HG03196 (cell line): ENCODE measurements at regions not wholly inside any gene's neighbourhood (a gene's known extent, or its start where the extent isn't known, plus 50 kb on each side); places are given as distances from the start of the nearest gene placed in this dataset.
"Not testable (repeated sequence)": the region's sequence is repeated elsewhere in the genome, so short reads cannot be mapped to it uniquely, and the experiment has no call there.

Experiments
- ATAC-seq: cut with Tn5 transposase; IDR thresholded peaks from one replicate; pipeline ENCODE4 v1.9.1; 2021; ENCODE audit not compliant: unreplicated experiment

GRCh38 chr12:31215518-31216232 is 110.3 kb downstream of the SINHCAF start:
- no peak for ATAC-seq

- ATAC-seq, result no peak
Observed at GRCh38 chr12:31216479-31216878, 109.5 kb downstream of the SINHCAF start.

- no peak for ATAC-seq
Observed at GRCh38 chr12:31217356-31218130, 108.4 kb downstream of the SINHCAF start.

- ATAC-seq, result no peak
Observed at GRCh38 chr12:31218203-31219025, 107.5 kb downstream of the SINHCAF start.

DNA sequence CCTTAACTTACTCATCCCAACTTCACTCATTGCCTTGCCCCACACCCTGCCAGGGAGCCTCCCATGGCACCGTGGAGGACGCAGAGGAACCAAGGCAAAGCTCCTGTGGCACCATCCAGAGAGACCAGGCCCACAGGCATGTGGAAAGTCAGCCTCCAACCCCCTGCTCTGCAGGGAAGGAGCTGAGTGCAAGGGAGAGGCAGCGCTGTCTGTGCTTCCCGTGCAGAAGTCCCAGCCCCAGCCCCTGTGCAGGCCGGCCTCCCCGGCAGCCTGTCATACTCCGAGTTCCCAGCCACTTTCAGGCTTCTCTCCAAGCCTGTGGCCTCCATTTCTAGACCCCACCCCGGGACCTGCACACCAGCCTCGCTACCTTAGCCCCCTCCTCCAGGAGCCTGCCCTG is 106.4 kb downstream of the SINHCAF start:
- no peak for ATAC-seq

GRCh38 chr12:31220061-31220460 is 105.9 kb downstream of the SINHCAF start:
- no peak for ATAC-seq

DNA sequence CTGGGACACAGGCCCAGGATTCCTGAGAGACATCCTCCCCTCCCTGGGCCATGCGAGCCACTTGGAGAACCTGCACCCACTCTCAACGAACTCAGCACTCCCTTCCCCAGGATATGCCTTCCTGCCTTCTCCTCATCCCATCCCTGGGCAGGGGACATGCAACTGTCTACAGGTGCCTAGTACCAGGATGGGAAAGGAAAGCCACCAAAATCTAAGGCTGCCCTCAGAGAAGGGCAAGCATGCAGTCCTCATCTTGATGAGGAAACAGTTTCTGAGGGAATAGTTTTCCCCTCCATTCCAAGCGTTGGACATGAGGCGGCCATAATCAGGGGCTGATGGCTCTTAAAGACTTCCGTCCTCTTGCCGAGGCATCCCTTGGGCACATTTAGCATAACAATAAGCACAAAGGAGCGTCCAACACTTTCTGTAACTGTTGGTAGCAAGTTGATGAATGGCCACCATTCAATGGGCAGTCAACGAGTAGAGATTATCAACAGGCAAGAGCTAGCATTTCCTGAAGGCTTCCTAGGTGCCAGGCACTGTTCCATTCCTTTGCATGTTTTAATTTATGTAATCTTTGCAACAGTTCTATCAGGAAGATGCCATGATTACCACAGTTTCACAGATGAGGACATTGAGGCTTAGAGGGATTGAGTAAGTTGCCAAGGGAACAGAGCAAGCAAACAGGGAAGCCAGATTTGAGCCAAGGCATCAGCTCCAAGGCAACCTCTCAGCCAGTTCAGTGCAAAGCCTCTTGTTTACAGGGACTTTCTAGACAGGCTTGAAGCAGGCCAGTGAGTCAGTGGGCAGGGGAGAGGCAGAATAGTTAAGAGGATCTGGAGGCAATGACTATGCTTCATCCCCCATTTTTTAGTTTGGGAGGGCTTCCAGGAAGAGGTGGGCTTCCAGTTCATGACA is 105.1 kb downstream of the SINHCAF start:
- ATAC-seq, result no peak

DNA sequence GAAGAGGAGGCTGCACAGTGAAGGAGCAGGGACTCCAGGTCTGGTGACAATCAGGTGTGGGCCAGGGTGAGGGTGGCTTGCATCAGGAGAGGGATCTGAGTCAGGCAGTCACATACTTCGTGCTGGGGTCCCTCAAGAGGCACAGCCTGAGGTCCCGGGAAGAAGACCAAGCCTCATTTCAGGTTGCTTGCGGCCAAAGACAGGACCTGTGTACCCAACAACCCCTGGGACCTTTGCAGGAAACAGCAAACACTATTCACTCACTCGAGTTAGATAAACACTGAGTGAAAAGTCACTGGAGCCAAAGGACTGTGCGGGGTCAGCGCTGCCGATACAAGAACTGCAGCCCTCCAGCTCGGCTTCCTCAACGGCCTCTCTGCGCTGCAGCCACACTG is 104.4 kb downstream of the SINHCAF start:
- no peak for ATAC-seq

- ATAC-seq, result no peak
Observed at GRCh38 chr12:31222620-31223222, 103.2 kb downstream of the SINHCAF start.

- not testable (repeated sequence) for ATAC-seq
Observed at GRCh38 chr12:31223640-31224039, 102.3 kb downstream of the SINHCAF start.

GRCh38 chr12:31224768-31225448 is 101.0 kb downstream of the SINHCAF start:
- ATAC-seq, result no peak

GRCh38 chr12:31225656-31226535 is 100.1 kb downstream of the SINHCAF start:
- ATAC-seq, result no peak

GRCh38 chr12:31226639-31227038 is 99.3 kb downstream of the SINHCAF start:
- ATAC-seq, result no peak

GRCh38 chr12:31227401-31227981 is 98.5 kb downstream of the SINHCAF start:
- no peak for ATAC-seq

- no peak for ATAC-seq
Observed at GRCh38 chr12:31228811-31229792, 96.8 kb downstream of the SINHCAF start.

- ATAC-seq, result no peak
Observed at GRCh38 chr12:31230004-31230403, 95.9 kb downstream of the SINHCAF start.
